Uterus (tissue), 3 donors: ENCODE measurements at regions not wholly inside any gene's neighbourhood (a gene's known extent, or its start where the extent isn't known, plus 50 kb on each side); places are given as distances from the start of the nearest gene placed in this dataset.

Experiments used
- DNase-seq, 2 donors: peaks; one replicate each; pipeline ENCODE4 v3.0.0-alpha.2; 2019 to 2020
- H3K27ac ChIP-seq, 2 donors: fragments of 200-600 bp; sonication (generic); 1 replicate in 1 of 2; 2 replicates in 1 of 2; pipeline ENCODE4 v1.5.1; 2016 to 2018
- H3K27me3 ChIP-seq, 2 donors: fragments of 200-600 bp; sonication (generic); one replicate each; pipeline ENCODE4 v1.5.1; 2018 to 2019; ENCODE audit warnings: control low read depth in 1 of 2
- H3K36me3 ChIP-seq, 2 donors: fragments of 200-600 bp; sonication (generic); one replicate each; pipeline ENCODE4 v1.5.1; 2019; ENCODE audit warnings: control low read depth in 1 of 2
- H3K4me1 ChIP-seq, 2 donors: fragments of 200-600 bp; sonication (generic); one replicate each; pipeline ENCODE4 v1.5.1; 2018 to 2019; ENCODE audit warnings: control low read depth in 1 of 2
- H3K4me3 ChIP-seq, 2 donors: fragments of 200-600 bp; sonication (generic); 1 replicate in 1 of 2; 2 replicates in 1 of 2; pipeline ENCODE4 v1.5.1; 2018 to 2019; ENCODE audit warnings: mild to moderate bottlenecking in 1 of 2
- H3K9me3 ChIP-seq, 2 donors: fragments of 200-600 bp; sonication (generic); one replicate each; pipeline ENCODE4 v1.5.1; 2019; ENCODE audit warnings: control low read depth in 1 of 2
- CTCF ChIP-seq, 4 experiments: fragments of 200-600 bp in 2 of 4; fragments of 450-650 bp in 2 of 4; sonication (generic) in 2 of 4; IDR thresholded peaks; one replicate each; pipeline ENCODE4 v1.5.1; 2016 to 2019; ENCODE audit warnings: antibody characterized with exemption in 4 of 4, mild to moderate bottlenecking in 2 of 4, moderate library complexity in 1 of 4
- POLR2A ChIP-seq, 2 donors: fragments of 450-650 bp; IDR thresholded peaks; one replicate each; pipeline ENCODE4 v1.6.1; 2016; ENCODE audit warnings: antibody characterized with exemption in 2 of 2, mild to moderate bottlenecking in 1 of 2, moderate library complexity in 1 of 2
- intact Hi-C: fragments of 100-400 bp; cut with DNase I; formaldehyde crosslinking; loops from one replicate; pipeline ENCODE4 v1.15.1; 2023; ENCODE audit warnings: low total_unique reads
- donor health status: DM: yes; HTN: yes; CAD: no.

GRCh38 chr9:28758971-28759370 lies 1185.7 kb upstream of the C9orf72 start:
- H3K36me3 ChIP-seq = no peaks in the 10 kb centered on the region
- no peaks in the 10 kb centered on the region for H3K4me1 ChIP-seq
- H3K4me3 ChIP-seq = no peak overlapping the region
- intact Hi-C loops = no loop called here
- TF ChIP-seq POLR2A (IDR thresholded peaks at IDR 0.05) = no peak
- H3K27ac ChIP-seq = no peak overlapping the region
- no peaks in the 10 kb centered on the region for H3K27me3 ChIP-seq
- H3K9me3 ChIP-seq = no peaks in the 10 kb centered on the region
- DNase-seq = no peak

- H3K4me1 ChIP-seq = no peaks in the 10 kb centered on the region
- H3K4me3 ChIP-seq = no peak overlapping the region
- H3K36me3 ChIP-seq = no peaks in the 10 kb centered on the region
- no peak overlapping the region for H3K27ac ChIP-seq
- H3K9me3 ChIP-seq = no peaks in the 10 kb centered on the region
- no peaks in the 10 kb centered on the region for H3K27me3 ChIP-seq
- TF ChIP-seq CTCF (IDR thresholded peaks at IDR 0.05) (no peak), POLR2A (IDR thresholded peaks at IDR 0.05) (no peak)
- intact Hi-C loops = no loop called here
- no peak for DNase-seq
Observed at GRCh38 chr9:28762167-28762566, 1188.9 kb upstream of the C9orf72 start.

- Histone ChIP-seq H3K36me3 (no peaks in the 10 kb centered on the region), H3K9me3 (no peaks in the 10 kb centered on the region), H3K4me1 (no peaks in the 10 kb centered on the region), H3K27ac (no peak overlapping the region), H3K27me3 (no peaks in the 10 kb centered on the region), H3K4me3 (no peak overlapping the region)
- DNase-seq = no peak
- no peak for TF ChIP-seq POLR2A (IDR thresholded peaks at IDR 0.05)
- intact Hi-C loops = no loop called here
Observed at GRCh38 chr9:28764532-28764931, 1191.3 kb upstream of the C9orf72 start.

- TF ChIP-seq CTCF (IDR thresholded peaks at IDR 0.05) = no peak
- no peak for TF ChIP-seq POLR2A (IDR thresholded peaks at IDR 0.05)
- no peaks in the 10 kb centered on the region for H3K36me3 ChIP-seq
- no peaks in the 10 kb centered on the region for H3K4me1 ChIP-seq
- H3K9me3 ChIP-seq = no peaks in the 10 kb centered on the region
- DNase-seq = no peak
- intact Hi-C loops = no loop called here
- no peaks in the 10 kb centered on the region for H3K27me3 ChIP-seq
- no peak overlapping the region for H3K4me3 ChIP-seq
- H3K27ac ChIP-seq = no peak overlapping the region
Observed at GRCh38 chr9:28770226-28770625, 1196.9 kb upstream of the C9orf72 start.

GRCh38 chr9:28770827-28771226 lies 1197.5 kb upstream of the C9orf72 start:
- Histone ChIP-seq H3K27ac (no peak overlapping the region), H3K27me3 (no peaks in the 10 kb centered on the region), H3K9me3 (no peaks in the 10 kb centered on the region), H3K36me3 (no peaks in the 10 kb centered on the region), H3K4me3 (no peak overlapping the region), H3K4me1 (no peaks in the 10 kb centered on the region)
- DNase-seq = no peak
- intact Hi-C loops = no loop called here
- no peak for TF ChIP-seq CTCF (IDR thresholded peaks at IDR 0.05)
- TF ChIP-seq POLR2A (IDR thresholded peaks at IDR 0.05) = no peak

- Histone ChIP-seq H3K9me3 (no peaks in the 10 kb centered on the region), H3K27me3 (no peaks in the 10 kb centered on the region), H3K27ac (no peak overlapping the region), H3K36me3 (no peaks in the 10 kb centered on the region), H3K4me1 (peaks cover 0 to 9% of the 10 kb centered on the region in 2 donors), H3K4me3 (no peak overlapping the region)
- DNase-seq = no peak
- TF ChIP-seq CTCF (IDR thresholded peaks at IDR 0.05) (peak in 3 of 4 experiments; percentile 23 to 53 (median 44)), POLR2A (IDR thresholded peaks at IDR 0.05) (no peak)
- intact Hi-C loops = no loop called here
Observed at GRCh38 chr9:28774433-28775235, 1201.4 kb upstream of the C9orf72 start.
